Naive thymus-derived CD4-positive, alpha-beta T cell (primary cell): ENCODE measurements at regions not wholly inside any gene's neighbourhood (a gene's known extent, or its start where the extent isn't known, plus 50 kb on each side); places are given as distances from the start of the nearest gene placed in this dataset.

Source experiments
- ATAC-seq: fragments of 150-1000 bp; cut with Tn5 transposase; 2 replicates; pipeline ENCODE4 v1.10.0; 2021; ENCODE audit warnings: mild to moderate bottlenecking, moderate library complexity
- CTCF ChIA-PET: fragments of 350-600 bp; sonication (Branson Sonifier 250); formaldehyde crosslinking; loops from one replicate; lab custom pipeline; 2021; ENCODE audit warnings: antibody characterized with exemption; lab: Charles Lee
- POLR2A ChIA-PET: fragments of 350-600 bp; sonication (Branson Sonifier 250); formaldehyde crosslinking; loops from one replicate; lab custom pipeline; 2021; ENCODE audit warnings: antibody characterized with exemption, inconsistent platforms; lab: Charles Lee
- DNase-seq, 9 donors: peaks; one replicate each; pipeline versions ENCODE4 v3.0.0 to v3.0.0-alpha.2; 2020 to 2022; ENCODE audit warnings: mixed read lengths in 1 of 9
- H3K27ac ChIP-seq: one replicate; pipeline ENCODE4 v1.7.0; 2013; ENCODE audit warnings: mild to moderate bottlenecking, low read depth, low read length, moderate library complexity
- H3K27me3 ChIP-seq, 2 donors: one replicate each; pipeline ENCODE4 v1.7.0; 2013; ENCODE audit warnings: low read length in 2 of 2, mild to moderate bottlenecking in 2 of 2, moderate library complexity in 2 of 2; ENCODE audit not compliant: control insufficient read depth in 2 of 2, insufficient read depth in 2 of 2
- H3K36me3 ChIP-seq, 3 experiments: 1 replicate in 2 of 3; 2 replicates in 1 of 3; pipeline ENCODE4 v1.7.0; 2013; ENCODE audit warnings: low read length in 3 of 3, mild to moderate bottlenecking in 3 of 3, moderate library complexity in 1 of 3; ENCODE audit not compliant: insufficient read depth in 3 of 3, control insufficient read depth in 2 of 3
- H3K4me1 ChIP-seq, 2 donors: one replicate each; pipeline ENCODE4 v1.7.0; 2013; ENCODE audit warnings: low read length in 2 of 2, mild to moderate bottlenecking in 2 of 2, moderate library complexity in 1 of 2; ENCODE audit not compliant: control insufficient read depth in 2 of 2, insufficient read depth in 2 of 2
- H3K4me3 ChIP-seq: 2 replicates; pipeline ENCODE4 v1.7.0; 2013; ENCODE audit warnings: mild to moderate bottlenecking, low read length
- H3K9me3 ChIP-seq, 3 experiments: 1 replicate in 2 of 3; 2 replicates in 1 of 3; pipeline ENCODE4 v1.7.0; 2013; ENCODE audit warnings: low read length in 3 of 3; ENCODE audit not compliant: control insufficient read depth in 2 of 3
- H3K27ac Mint-ChIP-seq, 9 donors: one replicate each; pipeline ENCODE4 v1.8.0; 2020 to 2022; ENCODE audit warnings: mixed read lengths in 9 of 9, mild to moderate bottlenecking in 8 of 9, moderate library complexity in 5 of 9, inconsistent platforms in 2 of 9
- H3K27me3 Mint-ChIP-seq, 5 donors: one replicate each; pipeline ENCODE4 v1.8.0; 2021 to 2022; ENCODE audit warnings: mixed read lengths in 5 of 5, mild to moderate bottlenecking in 1 of 5
- H3K36me3 Mint-ChIP-seq, 5 donors: one replicate each; pipeline ENCODE4 v1.8.0; 2020 to 2022; ENCODE audit warnings: mixed read lengths in 5 of 5, mild to moderate bottlenecking in 3 of 5, inconsistent platforms in 1 of 5
- H3K4me1 Mint-ChIP-seq, 7 donors: one replicate each; pipeline ENCODE4 v1.8.0; 2020 to 2022; ENCODE audit warnings: mixed read lengths in 7 of 7, mild to moderate bottlenecking in 3 of 7, inconsistent platforms in 1 of 7
- H3K4me3 Mint-ChIP-seq, 10 donors: one replicate each; pipeline ENCODE4 v1.8.0; 2020 to 2022; ENCODE audit warnings: mild to moderate bottlenecking in 10 of 10, mixed read lengths in 10 of 10, moderate library complexity in 6 of 10, inconsistent platforms in 2 of 10
- H3K9me3 Mint-ChIP-seq, 11 donors: one replicate each; pipeline ENCODE4 v1.8.0; 2020 to 2022; ENCODE audit warnings: mixed read lengths in 11 of 11, mild to moderate bottlenecking in 4 of 11, inconsistent platforms in 1 of 11, moderate library complexity in 1 of 11
- intact Hi-C, 2 donors: fragments of 100-400 bp; cut with micrococcal nuclease; formaldehyde crosslinking; loops; one replicate each; pipeline ENCODE4 v1.15.1; 2023

- Mint-ChIP-seq H3K9me3 (no peaks in the 10 kb centered on the region), H3K36me3 (no peaks in the 10 kb centered on the region), H3K27me3 (peaks cover 0 to 18% (median 0%) of the 10 kb centered on the region in 5 donors), H3K27ac (no peak overlapping the region), H3K4me3 (no peak overlapping the region), H3K4me1 (peaks cover 0 to 5% (median 0%) of the 10 kb centered on the region in 7 donors)
- POLR2A ChIA-PET: no interaction called here
- H3K9me3 ChIP-seq: no peaks in the 10 kb centered on the region
- H3K36me3 ChIP-seq: no peaks in the 10 kb centered on the region
- intact Hi-C loops: no loop called here
- DNase-seq (no peak), ATAC-seq (no peak)
- no peak overlapping the region for H3K4me3 ChIP-seq
- CTCF ChIA-PET: no interaction called here
- H3K27ac ChIP-seq: no peak overlapping the region
- no peaks in the 10 kb centered on the region for H3K4me1 ChIP-seq
- no peaks in the 10 kb centered on the region for H3K27me3 ChIP-seq
Measured at GRCh38 chr22:48506506-48507145, 1321.0 kb downstream of the BRD1 start.

GRCh38 chr22:48505891-48506290, 1321.8 kb downstream of the BRD1 start:
- POLR2A ChIA-PET: no interaction called here
- H3K36me3 Mint-ChIP-seq: no peaks in the 10 kb centered on the region
- H3K9me3 Mint-ChIP-seq: no peaks in the 10 kb centered on the region
- Histone ChIP-seq H3K9me3 (no peaks in the 10 kb centered on the region), H3K27me3 (no peaks in the 10 kb centered on the region), H3K4me1 (no peaks in the 10 kb centered on the region), H3K36me3 (no peaks in the 10 kb centered on the region), H3K27ac (no peak overlapping the region), H3K4me3 (no peak overlapping the region)
- intact Hi-C loops: no loop called here
- CTCF ChIA-PET: no interaction called here
- H3K4me3 Mint-ChIP-seq: no peak overlapping the region
- ATAC-seq (no peak), DNase-seq (no peak)
- peaks cover 0 to 5% (median 0%) of the 10 kb centered on the region in 7 donors for H3K4me1 Mint-ChIP-seq
- H3K27ac Mint-ChIP-seq: no peak overlapping the region
- H3K27me3 Mint-ChIP-seq: peaks cover 0 to 18% (median 0%) of the 10 kb centered on the region in 5 donors

- intact Hi-C loops: no loop called here
- no peaks in the 10 kb centered on the region for H3K4me1 ChIP-seq
- Mint-ChIP-seq H3K36me3 (no peaks in the 10 kb centered on the region), H3K27ac (no peak overlapping the region), H3K4me1 (peaks cover 0 to 5% (median 0%) of the 10 kb centered on the region in 7 donors), H3K4me3 (no peak overlapping the region), H3K9me3 (no peaks in the 10 kb centered on the region), H3K27me3 (peaks cover 0 to 18% (median 0%) of the 10 kb centered on the region in 5 donors)
- no peaks in the 10 kb centered on the region for H3K27me3 ChIP-seq
- H3K36me3 ChIP-seq: no peaks in the 10 kb centered on the region
- ChIA-PET CTCF (no interaction called here), POLR2A (no interaction called here)
- ATAC-seq (no peak), DNase-seq (no peak)
- H3K4me3 ChIP-seq: no peak overlapping the region
- H3K27ac ChIP-seq: no peak overlapping the region
- H3K9me3 ChIP-seq: no peaks in the 10 kb centered on the region
Measured at GRCh38 chr22:48504519-48505140, 1323.0 kb downstream of the BRD1 start.

GRCh38 chr22:48503876-48504275, 1323.8 kb downstream of the BRD1 start:
- H3K4me1 ChIP-seq: no peaks in the 10 kb centered on the region
- no peaks in the 10 kb centered on the region for H3K36me3 Mint-ChIP-seq
- ATAC-seq (no peak), DNase-seq (no peak)
- H3K27ac Mint-ChIP-seq: no peak overlapping the region
- H3K4me1 Mint-ChIP-seq: peaks cover 0 to 5% (median 0%) of the 10 kb centered on the region in 7 donors
- no peak overlapping the region for H3K4me3 Mint-ChIP-seq
- POLR2A ChIA-PET: no interaction called here
- no peaks in the 10 kb centered on the region for H3K36me3 ChIP-seq
- no peaks in the 10 kb centered on the region for H3K9me3 ChIP-seq
- H3K27me3 Mint-ChIP-seq: peaks cover 0 to 18% (median 0%) of the 10 kb centered on the region in 5 donors
- no peak overlapping the region for H3K27ac ChIP-seq
- no peak overlapping the region for H3K4me3 ChIP-seq
- intact Hi-C loops: no loop called here
- CTCF ChIA-PET: no interaction called here
- no peaks in the 10 kb centered on the region for H3K9me3 Mint-ChIP-seq
- H3K27me3 ChIP-seq: no peaks in the 10 kb centered on the region

- CTCF ChIA-PET: no interaction called here
- POLR2A ChIA-PET: no interaction called here
- Histone ChIP-seq H3K9me3 (no peaks in the 10 kb centered on the region), H3K36me3 (no peaks in the 10 kb centered on the region), H3K27ac (no peak overlapping the region), H3K4me3 (no peak overlapping the region), H3K4me1 (no peaks in the 10 kb centered on the region), H3K27me3 (no peaks in the 10 kb centered on the region)
- H3K36me3 Mint-ChIP-seq: no peaks in the 10 kb centered on the region
- no peak overlapping the region for H3K4me3 Mint-ChIP-seq
- peaks cover 0 to 5% (median 0%) of the 10 kb centered on the region in 7 donors for H3K4me1 Mint-ChIP-seq
- peaks cover 0 to 18% (median 0%) of the 10 kb centered on the region in 5 donors for H3K27me3 Mint-ChIP-seq
- no peak overlapping the region for H3K27ac Mint-ChIP-seq
- no peaks in the 10 kb centered on the region for H3K9me3 Mint-ChIP-seq
- ATAC-seq (no peak), DNase-seq (no peak)
- intact Hi-C loops: no loop called here
Measured at GRCh38 chr22:48503035-48503625, 1324.5 kb downstream of the BRD1 start.

- no peaks in the 10 kb centered on the region for H3K9me3 Mint-ChIP-seq
- no peaks in the 10 kb centered on the region for H3K36me3 ChIP-seq
- H3K36me3 Mint-ChIP-seq: no peaks in the 10 kb centered on the region
- H3K4me3 ChIP-seq: no peak overlapping the region
- ATAC-seq: no peak
- no peak for DNase-seq
- CTCF ChIA-PET: no interaction called here
- H3K4me1 Mint-ChIP-seq: no peaks in the 10 kb centered on the region
- no peaks in the 10 kb centered on the region for H3K27me3 ChIP-seq
- intact Hi-C loops: no loop called here
- H3K27ac ChIP-seq: no peak overlapping the region
- no peak overlapping the region for H3K4me3 Mint-ChIP-seq
- H3K27ac Mint-ChIP-seq: no peak overlapping the region
- no peaks in the 10 kb centered on the region for H3K9me3 ChIP-seq
- POLR2A ChIA-PET: no interaction called here
- H3K27me3 Mint-ChIP-seq: peaks cover 0 to 8% (median 0%) of the 10 kb centered on the region in 5 donors
- no peaks in the 10 kb centered on the region for H3K4me1 ChIP-seq
Measured at GRCh38 chr22:48501231-48501750, 1326.4 kb downstream of the BRD1 start.
